GM18507 (cell line): ENCODE measurements at regions not wholly inside any gene's neighbourhood (a gene's known extent, or its start where the extent isn't known, plus 50 kb on each side); places are given as distances from the start of the nearest gene placed in this dataset.
"Not testable (repeated sequence)": the region's sequence is repeated elsewhere in the genome, so short reads cannot be mapped to it uniquely, and the experiment has no call there.

Experiments
- DNase-seq: peaks from one replicate; pipeline ENCODE4 v3.0.0; 2011; ENCODE audit warnings: low read depth; ENCODE audit not compliant: insufficient read length; ENCODE audit errors: extremely low spot score
- FAIRE-seq: peaks from 2 replicates; lab custom pipeline; 2011; peaks lifted over from hg19 to GRCh38; lab: Jason Lieb, UNC

DNA sequence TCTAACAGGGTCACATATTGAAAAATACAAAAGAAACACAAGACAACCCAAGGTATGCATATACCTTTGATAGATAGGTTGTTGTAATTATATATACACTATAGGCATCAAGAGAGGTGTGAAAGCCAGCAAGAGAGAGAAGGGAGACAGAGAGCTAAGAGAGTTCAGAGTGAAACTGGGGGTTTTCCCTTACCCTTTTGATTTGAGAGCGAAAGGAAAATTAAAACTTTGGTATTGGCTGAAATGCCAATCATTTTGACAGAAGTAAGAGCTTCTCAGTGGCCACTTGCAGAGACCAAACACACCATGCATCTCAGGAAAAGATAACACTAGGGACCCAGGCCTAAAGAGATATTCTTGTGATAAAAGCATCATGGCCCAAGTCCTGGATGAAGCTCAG lies 183.6 kb downstream of the SHOX2 start:
- DNase-seq = no peak
- FAIRE-seq = no peak

DNA sequence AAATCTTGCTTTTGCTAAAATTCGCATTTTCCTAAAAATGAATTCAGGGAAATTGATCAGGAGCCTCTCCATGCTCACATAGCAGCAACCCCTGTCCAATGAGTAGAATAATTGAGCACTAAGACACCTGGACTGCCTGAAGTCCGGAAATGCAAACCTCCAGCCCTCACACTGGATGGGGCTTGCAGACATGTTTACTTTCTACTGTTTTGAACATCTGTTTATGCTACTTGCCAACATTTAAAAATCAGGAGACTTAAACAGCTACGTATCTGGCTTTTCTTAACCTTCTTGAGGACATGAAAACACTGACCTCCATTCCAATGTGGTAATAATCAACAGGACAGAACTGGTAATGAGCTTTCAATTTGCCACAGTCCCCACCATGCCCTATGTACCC lies 184.4 kb downstream of the SHOX2 start:
- FAIRE-seq (no peak), DNase-seq (no peak)

DNA sequence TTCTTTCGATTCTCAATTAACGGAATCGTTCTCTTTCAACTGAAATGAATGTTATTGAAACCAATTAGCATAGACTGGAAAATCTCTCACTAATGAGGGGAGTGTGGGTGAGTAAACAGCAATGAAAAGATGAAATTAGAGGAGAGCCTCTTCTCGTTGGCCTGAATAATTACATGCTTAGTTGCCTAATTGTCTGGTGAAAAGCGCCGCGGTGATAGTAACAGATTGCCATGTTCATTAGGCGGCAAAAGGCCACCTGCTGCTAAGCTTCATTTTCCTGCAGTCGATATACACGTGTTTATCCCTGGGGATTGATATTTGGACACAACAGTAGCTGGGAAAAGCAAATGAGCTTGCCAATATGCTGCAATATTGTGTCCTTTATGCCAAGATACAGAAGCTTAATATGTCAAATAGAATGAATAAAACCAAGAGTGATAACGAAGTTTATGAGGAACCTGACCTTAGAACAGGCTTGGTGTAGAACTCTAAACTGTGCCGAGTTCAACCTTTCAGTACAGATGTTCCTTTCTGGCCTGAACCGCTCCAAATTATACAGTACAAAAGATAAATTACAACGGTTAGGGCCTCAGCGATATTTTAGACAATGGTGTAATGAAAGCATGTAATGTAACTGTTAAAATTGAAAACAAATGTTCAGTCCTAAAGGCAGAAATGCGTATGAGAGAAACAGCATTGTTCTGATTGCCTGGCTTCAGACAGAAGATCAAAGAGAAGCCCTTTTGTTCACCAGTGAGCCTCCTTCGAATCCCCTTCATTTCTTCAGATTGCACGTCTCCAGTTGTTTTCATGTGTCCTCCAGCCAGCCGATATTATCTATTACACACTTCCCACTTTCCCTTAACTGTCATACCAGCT lies 185.2 kb downstream of the SHOX2 start:
- FAIRE-seq (no peak), DNase-seq (no peak)

DNA sequence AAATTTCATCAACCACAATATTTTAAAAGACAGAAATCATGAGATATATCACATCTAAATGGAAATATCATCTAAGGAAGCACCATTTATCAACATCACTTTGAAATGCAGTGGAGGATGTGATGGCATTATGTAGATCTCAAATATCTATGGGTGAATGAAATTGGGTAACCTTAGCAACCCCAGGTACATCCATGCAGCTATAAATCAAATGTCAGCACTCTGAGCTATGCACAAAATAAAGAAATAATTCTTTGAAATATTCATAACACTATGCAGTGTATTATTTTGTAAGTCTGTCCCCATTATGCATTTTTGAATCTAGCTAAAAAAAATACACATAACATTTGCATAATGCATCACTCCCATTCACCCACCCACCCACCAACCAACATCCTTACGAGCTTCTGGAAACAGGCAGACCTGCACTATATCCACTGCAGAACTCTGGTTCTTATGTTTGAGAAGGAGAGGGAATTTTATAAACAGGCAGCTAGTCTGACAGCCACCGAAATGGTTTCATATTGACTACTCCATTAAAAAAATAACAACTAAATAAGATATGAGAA lies 186.8 kb downstream of the SHOX2 start:
- FAIRE-seq = no peak
- no peak for DNase-seq

DNA sequence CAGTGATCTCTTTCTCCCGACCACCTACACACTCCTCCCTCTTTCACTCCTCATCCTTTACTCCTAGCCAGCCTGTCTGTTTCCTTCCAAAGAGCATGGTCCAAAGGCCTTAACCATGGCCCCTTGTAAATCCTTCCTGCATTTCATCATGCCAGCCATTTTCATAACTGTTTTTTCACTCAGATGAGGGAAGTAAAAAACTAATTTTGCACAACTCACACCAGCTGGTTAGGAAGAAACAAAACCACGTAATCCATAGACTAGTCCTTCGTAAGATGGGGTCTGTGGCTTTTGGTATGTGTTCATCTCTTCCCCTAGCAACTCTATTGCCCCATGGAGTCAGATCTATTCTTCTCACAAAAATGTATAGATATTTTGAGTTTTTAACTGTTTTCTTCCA lies 187.8 kb downstream of the SHOX2 start:
- DNase-seq (no peak), FAIRE-seq (no peak)

GRCh38 chr3:157916672-157917071 lies 189.5 kb downstream of the SHOX2 start:
- no peak for DNase-seq
- FAIRE-seq = no peak

DNA sequence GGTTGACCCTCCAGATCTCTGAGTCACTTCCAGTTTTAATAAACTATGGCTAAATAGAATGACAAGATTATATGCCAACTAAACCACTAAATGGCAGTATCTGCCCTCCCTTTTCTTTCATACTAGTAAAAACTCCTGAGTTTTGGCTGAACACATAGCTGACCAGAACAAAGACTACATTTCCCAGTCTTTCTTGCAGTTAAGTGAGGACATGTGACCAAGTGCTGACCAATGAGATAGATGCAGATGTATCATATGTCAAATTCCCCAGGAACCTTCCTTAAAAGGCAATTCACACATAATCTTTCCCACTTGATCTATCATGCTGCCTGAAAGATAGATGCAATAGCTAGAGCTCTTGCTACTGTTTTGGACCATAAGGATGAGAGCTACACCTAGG lies 191.3 kb downstream of the SHOX2 start:
- FAIRE-seq (no peak), DNase-seq (no peak)

DNA sequence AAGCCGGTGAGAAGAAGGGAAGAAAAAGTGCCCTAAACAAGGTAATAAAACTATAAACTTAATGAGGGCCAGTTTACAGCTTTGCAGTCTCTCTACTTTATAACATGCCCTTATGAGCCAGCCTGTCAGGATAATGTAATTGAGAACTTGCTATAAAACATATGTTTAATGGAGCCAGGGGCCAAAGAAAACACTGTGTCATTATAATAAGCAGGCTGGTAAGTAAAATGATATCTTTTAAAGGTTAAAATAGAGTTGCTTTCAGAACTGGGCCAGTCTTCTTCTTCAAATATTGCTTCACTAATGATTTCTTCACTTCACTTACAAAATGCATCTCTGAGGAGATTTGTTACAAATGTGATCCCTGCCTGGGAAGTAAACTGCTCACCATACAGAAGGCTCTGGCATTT lies 192.5 kb downstream of the SHOX2 start:
- no peak for FAIRE-seq
- DNase-seq = no peak

- FAIRE-seq (no peak), DNase-seq (no peak)
These were observed 193.4 kb downstream of the SHOX2 start for GRCh38 chr3:157912514-157913451.

DNA sequence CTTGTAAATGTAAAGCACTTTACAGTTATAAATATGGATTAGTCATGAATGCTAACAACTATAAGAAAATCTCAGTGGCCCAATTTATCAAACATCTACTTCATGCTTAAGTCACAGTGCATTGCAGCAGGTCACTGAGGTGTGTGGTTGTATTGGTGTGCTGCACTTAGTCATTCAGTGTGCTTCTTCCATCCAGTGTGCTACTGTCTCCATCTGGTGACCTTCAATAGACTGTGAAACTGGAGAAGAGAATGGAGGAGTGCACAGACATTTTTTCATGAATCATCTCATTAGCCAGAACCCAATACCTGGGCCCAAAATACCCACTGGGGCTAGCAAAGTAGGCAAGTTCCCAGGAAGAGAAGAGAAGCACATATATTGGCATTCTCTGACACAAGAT lies 199.6 kb downstream of the SHOX2 start:
- FAIRE-seq = no peak
- no peak for DNase-seq

GRCh38 chr3:157905885-157906284 lies 200.3 kb downstream of the SHOX2 start:
- FAIRE-seq (no peak), DNase-seq (no peak)

DNA sequence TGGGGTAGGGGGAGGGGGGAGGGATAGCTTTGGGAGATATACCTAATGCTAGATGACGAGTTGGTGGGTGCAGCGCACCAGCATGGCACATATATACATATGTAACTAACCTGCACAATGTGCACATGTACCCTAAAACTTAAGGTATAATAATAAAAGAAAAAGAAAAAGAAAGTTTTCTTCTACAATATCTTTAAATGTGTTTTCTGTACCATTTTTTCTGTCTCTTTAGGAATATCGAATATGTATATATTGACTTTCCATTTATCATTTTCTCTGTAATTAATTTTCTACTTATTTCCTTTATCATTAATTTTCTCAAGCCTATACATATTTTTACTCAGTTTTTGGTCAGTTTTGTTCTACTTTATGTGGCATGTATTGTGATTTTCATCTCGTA lies 203.5 kb downstream of the SHOX2 start:
- DNase-seq, FAIRE-seq: not testable (repeated sequence)

GRCh38 chr3:157888040-157888439 lies 218.2 kb downstream of the SHOX2 start:
- FAIRE-seq (no peak), DNase-seq (no peak)

- DNase-seq (no peak), FAIRE-seq (no peak)
These were observed 229.7 kb downstream of the SHOX2 start for GRCh38 chr3:157876556-157876955.

DNA sequence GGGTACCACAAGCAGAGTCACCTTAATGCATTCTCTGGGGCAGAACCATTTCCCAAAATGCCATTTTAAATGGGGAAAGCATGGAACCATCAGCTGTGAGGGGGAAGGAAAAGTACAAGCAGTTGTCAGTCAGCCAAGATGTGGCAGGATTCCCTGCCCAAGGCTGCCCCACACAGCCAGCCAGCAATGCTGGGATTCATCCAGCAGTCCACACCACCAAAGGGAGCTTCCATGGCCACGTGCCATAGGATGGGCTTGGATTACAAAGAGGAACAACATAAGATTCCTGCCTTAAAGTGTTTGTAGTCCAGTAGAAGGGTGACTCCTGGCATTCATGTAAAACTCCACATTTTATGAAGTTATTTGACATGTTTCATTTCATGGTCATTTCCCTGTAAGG lies 233.3 kb downstream of the SHOX2 start:
- FAIRE-seq (no peak), DNase-seq (no peak)

- DNase-seq = no peak
- no peak for FAIRE-seq
These were observed 234.3 kb downstream of the SHOX2 start for GRCh38 chr3:157871838-157872460.

GRCh38 chr3:157871248-157871647 lies 235.0 kb downstream of the SHOX2 start:
- DNase-seq (no peak), FAIRE-seq (no peak)

DNA sequence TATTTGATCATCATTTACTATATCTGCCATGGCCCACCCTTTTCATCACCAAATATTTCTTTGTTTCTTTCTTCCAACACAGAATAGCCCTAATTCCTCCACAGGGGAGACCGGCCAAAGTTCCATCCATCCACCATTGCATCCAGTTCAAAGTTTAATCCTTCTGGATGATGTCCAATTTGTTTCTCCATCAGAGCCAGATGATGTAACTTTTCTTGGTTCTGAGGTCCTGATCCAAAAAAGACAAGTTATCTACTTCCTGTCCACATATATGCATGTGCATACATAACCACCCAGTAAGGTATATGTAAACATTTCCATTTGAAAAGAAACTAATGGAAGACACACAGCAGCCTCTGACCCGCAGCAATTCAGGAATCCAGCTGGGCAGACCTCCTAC lies 237.3 kb downstream of the SHOX2 start:
- FAIRE-seq (no peak), DNase-seq (no peak)

DNA sequence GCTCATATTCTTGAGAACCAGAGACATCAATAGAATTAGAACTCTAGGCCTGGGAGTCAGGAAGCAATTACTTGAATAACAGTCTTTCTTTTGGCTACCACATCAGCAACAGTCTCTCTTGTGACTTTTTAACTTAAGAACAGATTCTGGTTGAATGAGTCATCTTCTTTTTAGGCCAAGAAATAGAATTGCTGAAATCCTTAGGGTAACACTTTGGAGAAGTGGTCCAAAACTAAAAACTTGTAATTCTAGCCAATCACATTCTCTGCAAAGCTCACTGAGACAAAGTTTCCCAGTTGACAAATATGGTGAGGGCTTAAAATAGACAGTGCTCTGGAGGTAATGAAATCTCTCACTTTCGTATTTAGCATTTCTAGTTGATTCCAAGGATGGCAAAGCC lies 238.0 kb downstream of the SHOX2 start:
- DNase-seq (no peak), FAIRE-seq (no peak)
